NT2/D1 (cell line): ENCODE measurements at regions not wholly inside any gene's neighbourhood (a gene's known extent, or its start where the extent isn't known, plus 50 kb on each side); places are given as distances from the start of the nearest gene placed in this dataset.
"Not testable (repeated sequence)": the region's sequence is repeated elsewhere in the genome, so short reads cannot be mapped to it uniquely, and the experiment has no call there.

ENCODE experiments used
- DNase-seq: peaks from one replicate; pipeline ENCODE4 v3.0.0-alpha.2; 2011; ENCODE audit warnings: low read depth, low spot score
- H3K27me3 ChIP-seq: 2 replicates; pipeline ENCODE4 v1.6.0; 2011; ENCODE audit warnings: mild to moderate bottlenecking; ENCODE audit not compliant: insufficient read length, insufficient read depth
- H3K36me3 ChIP-seq: 2 replicates; pipeline ENCODE4 v1.6.1; 2011; ENCODE audit warnings: mild to moderate bottlenecking, low read length, mixed read lengths; ENCODE audit not compliant: insufficient read depth, insufficient read length
- H3K4me1 ChIP-seq: 2 replicates; pipeline ENCODE4 v1.5.1; 2011; ENCODE audit not compliant: insufficient read depth, insufficient read length
- H3K4me3 ChIP-seq: 2 replicates; pipeline ENCODE4 v1.5.1; 2011; ENCODE audit warnings: low read depth; ENCODE audit not compliant: insufficient read length
- H3K9ac ChIP-seq: 2 replicates; pipeline ENCODE4 v1.6.0; 2011; ENCODE audit warnings: low read depth; ENCODE audit not compliant: insufficient read length
- H3K9me3 ChIP-seq: 2 replicates; pipeline ENCODE4 v1.5.1; 2011; ENCODE audit warnings: mild to moderate bottlenecking, low read length; ENCODE audit not compliant: insufficient read depth
- SUZ12 ChIP-seq: IDR thresholded peaks from 2 replicates; pipeline ENCODE4 v1.6.1; 2011; ENCODE audit not compliant: insufficient read length, insufficient read depth; ENCODE audit errors: extremely low read depth
- YY1 ChIP-seq: IDR thresholded peaks from 2 replicates; pipeline ENCODE4 v1.6.1; 2011; ENCODE audit not compliant: insufficient read length, insufficient read depth
- ZNF274 ChIP-seq: IDR thresholded peaks from 2 replicates; pipeline ENCODE4 v1.6.1; 2011; ENCODE audit warnings: mild to moderate bottlenecking, low read depth, low read length

DNA sequence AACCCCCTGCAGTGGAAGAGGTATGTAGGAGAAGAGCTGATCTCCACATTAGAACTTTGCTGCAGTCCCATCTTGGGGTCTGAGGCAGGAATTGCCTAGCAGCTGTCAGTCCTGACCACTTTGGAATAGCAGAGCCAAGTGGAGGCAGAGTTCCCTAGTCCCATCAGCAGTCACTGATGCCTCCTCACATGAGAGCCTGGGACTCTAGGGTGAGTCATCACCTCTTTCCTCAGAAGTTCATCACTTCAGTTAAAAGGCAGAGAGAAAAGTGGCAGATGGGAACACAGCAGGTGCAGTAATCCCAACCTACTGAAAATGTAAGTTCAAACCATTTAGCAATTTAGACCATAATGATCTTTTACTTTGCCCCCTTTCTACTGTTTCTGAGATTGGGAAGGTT is 73.9 kb upstream of the MED14 start:
- peaks cover 3% of the 10 kb centered on the region for H3K4me1 ChIP-seq
- no peak overlapping the region for H3K4me3 ChIP-seq
- TF ChIP-seq ZNF274 (no peak), YY1 (no peak), SUZ12 (no peak)
- no peaks in the 10 kb centered on the region for H3K36me3 ChIP-seq
- no peaks in the 10 kb centered on the region for H3K27me3 ChIP-seq
- no peaks in the 10 kb centered on the region for H3K9me3 ChIP-seq
- H3K9ac ChIP-seq = no peak overlapping the region
- no peak for DNase-seq

DNA sequence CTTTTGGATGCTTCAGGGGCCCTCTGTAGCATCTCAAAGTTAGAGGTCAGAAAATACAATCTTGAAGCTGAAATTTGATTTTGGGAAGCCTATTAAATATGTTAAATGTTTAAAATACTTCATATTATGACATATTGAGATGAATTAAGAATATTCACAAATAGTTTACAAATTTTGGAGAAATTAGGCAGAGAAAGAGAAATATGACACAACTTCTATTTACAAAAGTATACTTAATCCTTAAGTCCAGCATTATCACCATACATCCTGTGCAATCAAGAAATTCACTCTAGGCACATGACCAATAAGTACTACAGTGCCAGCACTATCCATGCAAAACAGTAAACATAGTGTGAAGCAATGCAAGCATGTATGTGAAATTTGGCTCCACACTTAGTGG is 79.7 kb upstream of the MED14 start:
- H3K4me1 ChIP-seq, H3K36me3 ChIP-seq, H3K9ac ChIP-seq, H3K27me3 ChIP-seq, DNase-seq, H3K4me3 ChIP-seq: not testable (repeated sequence)
- H3K9me3 ChIP-seq = peaks cover 19% of the 10 kb centered on the region

DNA sequence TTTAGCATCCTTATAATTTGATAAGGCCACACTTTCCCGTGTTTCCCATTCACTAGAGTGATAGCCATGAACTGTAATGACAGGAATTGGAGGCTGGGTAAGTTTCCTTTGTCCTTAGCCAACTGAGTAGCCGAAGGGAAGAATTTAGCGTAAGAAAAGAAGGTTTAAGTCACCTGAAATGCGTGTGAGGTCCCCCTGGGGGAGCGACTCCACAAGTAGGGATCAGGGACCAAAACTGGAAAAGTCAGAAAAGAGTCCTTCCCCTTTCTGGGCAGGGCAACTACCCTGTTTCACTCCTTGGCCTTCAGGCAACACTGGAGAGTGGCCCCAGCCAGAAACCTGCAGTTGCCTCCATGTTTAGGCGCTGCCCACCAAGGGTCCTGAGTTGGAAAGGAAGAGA is 81.6 kb upstream of the MED14 start:
- no peak for TF ChIP-seq ZNF274
- peak; percentile 57 for DNase-seq
- Histone ChIP-seq H3K9me3 (peaks cover 22% of the 10 kb centered on the region), H3K27me3 (no peaks in the 10 kb centered on the region), H3K4me1 (no peaks in the 10 kb centered on the region), H3K4me3 (no peak overlapping the region), H3K36me3 (no peaks in the 10 kb centered on the region), H3K9ac (no peak overlapping the region)

DNA sequence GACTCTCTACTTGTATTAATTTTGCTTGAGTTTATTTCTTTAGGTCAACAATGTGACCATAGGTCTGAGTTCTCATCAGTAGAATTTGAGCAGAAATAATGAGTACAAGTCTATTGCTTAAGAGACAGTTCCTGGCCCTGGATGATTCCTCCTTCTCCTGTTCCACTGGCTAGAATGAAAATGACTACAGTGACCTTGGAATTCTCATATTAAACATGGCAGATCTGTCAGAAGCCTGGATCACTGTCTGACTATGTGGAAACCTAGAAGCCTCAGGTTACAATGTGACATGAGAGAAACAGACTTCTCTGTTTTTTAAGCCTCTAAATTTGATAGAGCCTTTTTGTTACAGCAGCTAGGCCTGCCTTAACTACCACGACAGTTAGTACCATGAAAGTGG is 82.9 kb upstream of the MED14 start:
- H3K36me3 ChIP-seq = no peaks in the 10 kb centered on the region
- H3K27me3 ChIP-seq = no peaks in the 10 kb centered on the region
- no peak overlapping the region for H3K4me3 ChIP-seq
- H3K4me1 ChIP-seq = no peaks in the 10 kb centered on the region
- DNase-seq = no peak
- TF ChIP-seq SUZ12 (no peak), ZNF274 (no peak), YY1 (no peak)
- no peak overlapping the region for H3K9ac ChIP-seq
- peaks cover 30% of the 10 kb centered on the region for H3K9me3 ChIP-seq

DNA sequence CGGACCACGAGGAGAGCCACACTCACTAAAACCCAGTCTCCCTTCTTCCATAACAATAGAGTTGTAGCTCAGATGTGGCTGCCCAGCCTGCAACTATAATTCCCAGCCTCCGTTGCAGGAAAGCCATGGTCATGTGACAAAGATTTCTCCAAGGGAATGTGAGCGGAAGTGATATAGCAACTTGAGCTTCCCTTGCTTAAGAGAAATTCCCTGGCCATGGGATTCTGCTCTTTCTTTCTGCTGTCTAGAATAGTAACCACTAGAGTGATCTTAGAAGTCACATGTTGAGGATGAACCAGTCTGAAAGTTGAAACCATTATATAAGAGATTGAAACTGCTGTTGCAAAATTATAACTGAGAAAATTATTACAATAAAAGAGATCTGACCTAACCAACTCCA is 86.4 kb upstream of the MED14 start:
- TF ChIP-seq ZNF274 (no peak), SUZ12 (no peak), YY1 (no peak)
- Histone ChIP-seq H3K9me3 (peaks cover 31% of the 10 kb centered on the region), H3K27me3 (no peaks in the 10 kb centered on the region), H3K4me1 (no peaks in the 10 kb centered on the region), H3K4me3 (no peak overlapping the region), H3K36me3 (no peaks in the 10 kb centered on the region), H3K9ac (no peak overlapping the region)
- no peak for DNase-seq

DNA sequence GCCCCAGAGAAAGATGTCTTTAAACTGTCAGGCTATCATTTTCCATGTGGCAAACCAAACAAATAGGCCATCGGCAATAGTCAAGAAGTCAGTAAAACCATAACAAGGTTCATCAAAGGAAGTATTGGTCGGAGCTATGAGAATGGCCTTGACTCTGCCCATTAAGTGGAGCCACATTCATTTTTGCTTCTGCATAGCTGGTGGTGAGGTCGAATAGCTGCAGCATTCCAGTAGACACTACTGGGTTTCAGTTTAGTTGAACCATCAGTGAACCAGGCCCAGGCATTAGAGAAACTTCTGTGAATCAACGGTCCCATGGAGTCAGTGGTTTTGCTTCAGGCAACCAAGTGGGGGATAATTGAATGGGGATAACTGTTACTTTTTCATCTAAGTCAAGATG is 92.0 kb upstream of the MED14 start:
- peaks cover 18% of the 10 kb centered on the region for H3K9me3 ChIP-seq
- DNase-seq = no peak
- TF ChIP-seq ZNF274 (no peak), YY1 (no peak), SUZ12 (no peak)
- H3K27me3 ChIP-seq = no peaks in the 10 kb centered on the region
- no peaks in the 10 kb centered on the region for H3K4me1 ChIP-seq
- no peak overlapping the region for H3K4me3 ChIP-seq
- no peaks in the 10 kb centered on the region for H3K36me3 ChIP-seq
- no peak overlapping the region for H3K9ac ChIP-seq

DNA sequence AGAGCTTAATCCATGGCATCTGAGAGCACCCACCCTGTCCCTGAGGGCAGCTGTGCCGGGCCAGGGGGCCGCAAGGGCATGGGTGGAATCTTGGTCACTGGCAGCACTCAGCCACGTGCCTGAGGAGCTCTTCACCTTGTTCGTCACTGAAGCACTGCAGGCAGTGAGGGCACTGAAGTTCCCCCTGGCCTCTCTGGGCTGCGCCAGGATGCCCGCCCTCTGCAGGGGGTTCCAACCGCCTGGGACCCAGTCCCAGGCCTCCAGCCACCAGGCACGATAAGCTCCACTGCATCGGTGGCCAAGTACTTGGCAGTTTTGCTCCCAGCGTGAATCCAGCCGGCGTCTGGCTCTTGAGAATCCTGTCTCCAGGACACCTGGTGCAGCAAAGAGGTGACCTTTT is 96.4 kb upstream of the MED14 start:
- no peaks in the 10 kb centered on the region; the same call in 1 of the 2 replicates for H3K9me3 ChIP-seq
- no peak overlapping the region for H3K9ac ChIP-seq
- no peak overlapping the region for H3K4me3 ChIP-seq
- H3K36me3 ChIP-seq = no peaks in the 10 kb centered on the region
- H3K4me1 ChIP-seq = no peaks in the 10 kb centered on the region
- TF ChIP-seq SUZ12 (no peak), ZNF274 (no peak), YY1 (no peak)
- DNase-seq = no peak
- H3K27me3 ChIP-seq = no peaks in the 10 kb centered on the region

DNA sequence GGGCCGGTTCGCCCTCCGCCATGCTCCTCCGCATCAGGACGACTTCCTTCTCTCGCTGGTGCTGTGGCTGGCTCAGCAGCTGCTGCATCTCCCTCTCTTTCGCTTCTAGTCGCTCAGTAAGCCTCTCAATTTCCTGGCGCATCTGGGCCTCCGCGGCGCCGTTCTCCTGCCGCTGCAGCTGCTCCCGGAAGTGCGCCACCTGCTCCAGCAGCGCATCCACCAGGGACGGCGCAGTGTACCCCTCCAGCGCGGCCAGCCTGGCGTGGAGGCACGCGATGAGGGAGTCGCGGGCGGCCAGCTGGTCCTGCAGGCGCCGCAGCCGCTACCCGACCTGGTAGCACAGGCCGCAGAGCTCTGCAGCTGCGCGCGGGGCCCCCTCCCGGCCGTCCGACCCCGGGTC is 97.4 kb upstream of the MED14 start:
- TF ChIP-seq ZNF274 (no peak), YY1 (no peak), SUZ12 (no peak)
- Histone ChIP-seq H3K9ac (no peak overlapping the region), H3K36me3 (no peaks in the 10 kb centered on the region), H3K4me1 (no peaks in the 10 kb centered on the region), H3K9me3 (no peaks in the 10 kb centered on the region; the same call in 1 of the 2 replicates), H3K4me3 (no peak overlapping the region), H3K27me3 (no peaks in the 10 kb centered on the region)
- no peak for DNase-seq
